ENCODE measurements at regions not wholly inside any gene's neighbourhood (a gene's known extent, or its start where the extent isn't known, plus 50 kb on each side); places are given as distances from the start of the nearest gene placed in this dataset.

DNA sequence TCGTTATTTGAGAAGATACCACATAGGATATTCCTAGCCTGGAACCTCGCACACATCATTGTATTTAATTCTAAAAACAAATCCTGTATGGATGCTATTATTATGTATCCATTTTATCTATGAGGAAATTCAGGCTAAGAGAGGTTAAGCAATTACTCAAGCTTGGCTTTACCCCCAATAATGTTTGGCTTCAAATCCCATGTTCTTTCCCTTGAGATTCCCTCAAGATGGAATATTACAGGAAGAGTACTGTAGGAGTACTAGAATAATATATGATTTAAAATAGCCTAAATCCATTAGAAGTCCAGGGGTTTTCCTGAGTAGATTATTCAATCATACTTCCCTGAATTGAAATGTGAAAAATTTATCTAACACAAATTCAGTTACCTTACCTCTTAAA, 630.2 kb downstream of the ZNF385D start:
- ATAC-seq, result no peak
- TF ChIP-seq TOX (CRISPR knock-in tag; IDR thresholded peaks at IDR 0.05; ENCODE audit: borderline replicate concordance) (no peak), ESRRG (CRISPR knock-in tag; IDR thresholded peaks at IDR 0.05) (no peak), GLIS3 (CRISPR knock-in tag; IDR thresholded peaks at IDR 0.05) (no peak), ISL1 (CRISPR knock-in tag; IDR thresholded peaks at IDR 0.05) (no peak), ZFP30 (CRISPR knock-in tag; IDR thresholded peaks at IDR 0.05) (no peak), CSDC2 (CRISPR knock-in tag; IDR thresholded peaks at IDR 0.05) (no peak)
- TF ChIP-seq, protein P1, sequence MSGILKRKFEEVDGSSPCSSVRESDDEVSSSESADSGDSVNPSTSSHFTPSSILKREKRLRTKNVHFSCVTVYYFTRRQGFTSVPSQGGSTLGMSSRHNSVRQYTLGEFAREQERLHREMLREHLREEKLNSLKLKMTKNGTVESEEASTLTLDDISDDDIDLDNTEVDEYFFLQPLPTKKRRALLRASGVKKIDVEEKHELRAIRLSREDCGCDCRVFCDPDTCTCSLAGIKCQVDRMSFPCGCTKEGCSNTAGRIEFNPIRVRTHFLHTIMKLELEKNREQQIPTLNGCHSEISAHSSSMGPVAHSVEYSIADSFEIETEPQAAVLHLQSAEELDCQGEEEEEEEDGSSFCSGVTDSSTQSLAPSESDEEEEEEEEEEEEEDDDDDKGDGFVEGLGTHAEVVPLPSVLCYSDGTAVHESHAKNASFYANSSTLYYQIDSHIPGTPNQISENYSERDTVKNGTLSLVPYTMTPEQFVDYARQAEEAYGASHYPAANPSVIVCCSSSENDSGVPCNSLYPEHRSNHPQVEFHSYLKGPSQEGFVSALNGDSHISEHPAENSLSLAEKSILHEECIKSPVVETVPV (CRISPR knock-in tag; IDR thresholded peaks at IDR 0.05), result no peak

DNA sequence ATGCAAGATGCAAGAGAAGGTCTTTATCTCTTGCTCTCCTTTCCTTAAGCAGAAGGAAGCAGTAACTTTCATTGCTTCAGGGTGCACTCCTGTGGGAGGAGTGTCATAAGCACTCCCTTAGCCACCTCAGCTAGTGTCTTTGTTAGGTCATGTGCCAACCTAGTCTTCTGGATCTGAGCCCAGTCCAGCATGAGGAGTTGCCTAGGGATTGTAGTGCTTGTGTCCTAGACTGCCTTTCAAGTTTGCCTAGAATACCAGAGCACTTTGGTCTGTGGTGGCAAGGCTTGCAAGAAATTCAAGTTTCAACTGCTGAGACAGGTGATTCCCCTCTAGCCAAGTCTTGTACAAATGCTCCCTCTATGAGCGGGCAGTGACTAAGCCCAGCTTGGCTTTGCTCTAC, 633.6 kb downstream of the ZNF385D start:
- TF ChIP-seq, protein P2, sequence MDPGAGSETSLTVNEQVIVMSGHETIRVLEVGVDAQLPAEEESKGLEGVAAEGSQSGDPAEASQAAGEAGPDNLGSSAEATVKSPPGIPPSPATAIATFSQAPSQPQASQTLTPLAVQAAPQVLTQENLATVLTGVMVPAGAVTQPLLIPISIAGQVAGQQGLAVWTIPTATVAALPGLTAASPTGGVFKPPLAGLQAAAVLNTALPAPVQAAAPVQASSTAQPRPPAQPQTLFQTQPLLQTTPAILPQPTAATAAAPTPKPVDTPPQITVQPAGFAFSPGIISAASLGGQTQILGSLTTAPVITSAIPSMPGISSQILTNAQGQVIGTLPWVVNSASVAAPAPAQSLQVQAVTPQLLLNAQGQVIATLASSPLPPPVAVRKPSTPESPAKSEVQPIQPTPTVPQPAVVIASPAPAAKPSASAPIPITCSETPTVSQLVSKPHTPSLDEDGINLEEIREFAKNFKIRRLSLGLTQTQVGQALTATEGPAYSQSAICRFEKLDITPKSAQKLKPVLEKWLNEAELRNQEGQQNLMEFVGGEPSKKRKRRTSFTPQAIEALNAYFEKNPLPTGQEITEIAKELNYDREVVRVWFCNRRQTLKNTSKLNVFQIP (CRISPR knock-in tag; IDR thresholded peaks at IDR 0.05; ENCODE audit: borderline replicate concordance, low read depth), result no peak
- no peak for TF ChIP-seq SNAI2 (CRISPR knock-in tag; IDR thresholded peaks at IDR 0.05)
- ATAC-seq, result no peak

DNA sequence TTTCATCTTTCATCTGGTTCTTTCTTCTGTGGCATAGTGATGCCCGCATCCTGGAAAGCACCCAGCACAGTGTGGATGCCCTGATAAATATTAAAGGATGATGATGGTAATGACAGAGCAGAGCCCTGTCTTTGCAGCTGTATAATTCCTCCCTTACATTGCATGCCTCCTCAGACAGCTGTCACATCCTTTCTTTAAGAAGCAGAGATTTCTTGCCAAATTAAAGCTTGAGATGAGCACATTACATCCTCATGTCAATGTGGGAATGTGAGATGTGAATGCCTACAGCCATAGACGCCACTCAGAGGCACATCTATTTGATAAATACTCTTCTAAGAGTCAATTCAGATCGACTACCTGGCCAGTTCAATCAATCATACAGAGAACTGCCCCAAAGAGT, 642.0 kb downstream of the ZNF385D start:
- no peak for TF ChIP-seq ZC3H10 (CRISPR knock-in tag; IDR thresholded peaks at IDR 0.05)
- no peak for TF ChIP-seq BACH2 (CRISPR knock-in tag; IDR thresholded peaks at IDR 0.05; ENCODE audit: borderline replicate concordance)
- no peak for TF ChIP-seq TOX (CRISPR knock-in tag; IDR thresholded peaks at IDR 0.05; ENCODE audit: borderline replicate concordance)
- no peak for TF ChIP-seq ARNTL (CRISPR knock-in tag; IDR thresholded peaks at IDR 0.05; ENCODE audit: borderline replicate concordance, low read depth)
- no peak for TF ChIP-seq SNAI2 (CRISPR knock-in tag; IDR thresholded peaks at IDR 0.05)
- no peak for TF ChIP-seq RARB (CRISPR knock-in tag; IDR thresholded peaks at IDR 0.05)
- TF ChIP-seq ZNF8 (CRISPR knock-in tag; IDR thresholded peaks at IDR 0.05), result no peak
- no peak for TF ChIP-seq PPARA (CRISPR knock-in tag; IDR thresholded peaks at IDR 0.05; ENCODE audit: borderline replicate concordance)
- TF ChIP-seq GLIS3 (CRISPR knock-in tag; IDR thresholded peaks at IDR 0.05), result no peak
- no peak for TF ChIP-seq TCF4 (CRISPR knock-in tag; IDR thresholded peaks at IDR 0.05; ENCODE audit: borderline replicate concordance)
- no peak for ATAC-seq

DNA sequence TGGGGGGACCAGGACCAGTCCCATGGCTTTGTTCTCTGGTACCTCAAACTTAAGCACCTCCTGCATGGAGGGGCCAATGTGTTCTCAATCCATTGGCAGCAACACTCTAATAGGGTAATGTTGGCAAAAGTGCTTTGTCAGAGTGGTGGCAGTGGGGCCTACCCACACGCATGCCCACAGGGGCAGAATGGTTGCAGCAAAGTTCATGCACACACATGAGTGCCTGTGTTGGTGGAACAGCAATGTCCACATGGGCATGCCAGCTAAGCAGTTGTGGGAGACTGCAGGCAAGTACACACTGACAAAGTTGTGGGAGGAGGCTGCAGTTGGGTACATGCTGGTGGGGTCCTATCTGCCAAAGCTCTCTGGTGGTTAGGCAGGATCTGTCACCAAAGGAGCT, 645.2 kb downstream of the ZNF385D start:
- no peak for ATAC-seq
- no peak for TF ChIP-seq ZC3H10 (CRISPR knock-in tag; IDR thresholded peaks at IDR 0.05)
- TF ChIP-seq TOX (CRISPR knock-in tag; IDR thresholded peaks at IDR 0.05; ENCODE audit: borderline replicate concordance), result no peak
- TF ChIP-seq, protein P3, sequence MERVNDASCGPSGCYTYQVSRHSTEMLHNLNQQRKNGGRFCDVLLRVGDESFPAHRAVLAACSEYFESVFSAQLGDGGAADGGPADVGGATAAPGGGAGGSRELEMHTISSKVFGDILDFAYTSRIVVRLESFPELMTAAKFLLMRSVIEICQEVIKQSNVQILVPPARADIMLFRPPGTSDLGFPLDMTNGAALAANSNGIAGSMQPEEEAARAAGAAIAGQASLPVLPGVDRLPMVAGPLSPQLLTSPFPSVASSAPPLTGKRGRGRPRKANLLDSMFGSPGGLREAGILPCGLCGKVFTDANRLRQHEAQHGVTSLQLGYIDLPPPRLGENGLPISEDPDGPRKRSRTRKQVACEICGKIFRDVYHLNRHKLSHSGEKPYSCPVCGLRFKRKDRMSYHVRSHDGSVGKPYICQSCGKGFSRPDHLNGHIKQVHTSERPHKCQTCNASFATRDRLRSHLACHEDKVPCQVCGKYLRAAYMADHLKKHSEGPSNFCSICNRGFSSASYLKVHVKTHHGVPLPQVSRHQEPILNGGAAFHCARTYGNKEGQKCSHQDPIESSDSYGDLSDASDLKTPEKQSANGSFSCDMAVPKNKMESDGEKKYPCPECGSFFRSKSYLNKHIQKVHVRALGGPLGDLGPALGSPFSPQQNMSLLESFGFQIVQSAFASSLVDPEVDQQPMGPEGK (CRISPR knock-in tag; IDR thresholded peaks at IDR 0.05; ENCODE audit: borderline replicate concordance), result no peak
- TF ChIP-seq CREB5 (CRISPR knock-in tag; IDR thresholded peaks at IDR 0.05; ENCODE audit: low read depth), result no peak
- TF ChIP-seq OSR1 (CRISPR knock-in tag; IDR thresholded peaks at IDR 0.05), result no peak
- TF ChIP-seq, protein P2 (CRISPR knock-in tag; IDR thresholded peaks at IDR 0.05; ENCODE audit: borderline replicate concordance, low read depth), result no peak
- TF ChIP-seq RARB (CRISPR knock-in tag; IDR thresholded peaks at IDR 0.05), result no peak
- no peak for TF ChIP-seq ZFP30 (CRISPR knock-in tag; IDR thresholded peaks at IDR 0.05)
- TF ChIP-seq ZNF8 (CRISPR knock-in tag; IDR thresholded peaks at IDR 0.05), result no peak
- TF ChIP-seq ARNTL (CRISPR knock-in tag; IDR thresholded peaks at IDR 0.05; ENCODE audit: borderline replicate concordance, low read depth), result no peak
- no peak for TF ChIP-seq ZNF70 (CRISPR knock-in tag; IDR thresholded peaks at IDR 0.05)
- TF ChIP-seq CSDC2 (CRISPR knock-in tag; IDR thresholded peaks at IDR 0.05), result no peak

All from SK-N-SH treated with all-trans-retinoic acid at 6 μM for 48 hours (cell line).